LNCAP (cell line): ENCODE measurements at regions not wholly inside any gene's neighbourhood (a gene's known extent, or its start where the extent isn't known, plus 50 kb on each side); places are given as distances from the start of the nearest gene placed in this dataset.

Source experiments
- CTCF ChIP-seq: fragments of 450-650 bp; IDR thresholded peaks from 2 replicates; pipeline ENCODE4 v1.5.1; 2017; ENCODE audit warnings: mild to moderate bottlenecking

GRCh38 chr2:16750175-16750924 lies 84.7 kb upstream of the CYRIA start:
- no peak for TF ChIP-seq CTCF

GRCh38 chr2:16747689-16748088 lies 82.1 kb upstream of the CYRIA start:
- TF ChIP-seq CTCF, result no peak

- TF ChIP-seq CTCF, result no peak
Observed at GRCh38 chr2:16747257-16747656, 81.6 kb upstream of the CYRIA start.

- TF ChIP-seq CTCF, result no peak
Observed at GRCh38 chr2:16746833-16747232, 81.2 kb upstream of the CYRIA start.

- TF ChIP-seq CTCF, result no peak
Observed at GRCh38 chr2:16746329-16746728, 80.7 kb upstream of the CYRIA start.

GRCh38 chr2:16745466-16745865 lies 79.8 kb upstream of the CYRIA start:
- TF ChIP-seq CTCF, result no peak

- no peak for TF ChIP-seq CTCF
Observed at GRCh38 chr2:16744521-16744920, 78.9 kb upstream of the CYRIA start.

GRCh38 chr2:16742026-16742425 lies 76.4 kb upstream of the CYRIA start:
- no peak for TF ChIP-seq CTCF
